Lung (tissue), 11 donors: ENCODE measurements at regions not wholly inside any gene's neighbourhood (a gene's known extent, or its start where the extent isn't known, plus 50 kb on each side); places are given as distances from the start of the nearest gene placed in this dataset.

Source experiments
- ATAC-seq: fragments of 200-7000 bp; cut with Tn5 transposase; one replicate; pipeline ENCODE4 v1.9.1; 2020; ENCODE audit warnings: moderate number of reproducible peaks; ENCODE audit not compliant: insufficient read depth, low FRiP score
- DNase-seq, 3 donors: peaks; one replicate each; pipeline ENCODE4 v3.0.0-alpha.2; 2013 to 2017
- H3K27ac ChIP-seq, 2 donors: one replicate each; pipeline ENCODE4 v1.5.1; 2013; ENCODE audit warnings: mild to moderate bottlenecking in 2 of 2, moderate library complexity in 2 of 2, control low read depth in 1 of 2, inconsistent platforms in 1 of 2, low read depth in 1 of 2, low read length in 1 of 2
- H3K27me3 ChIP-seq, 3 donors: one replicate each; pipeline ENCODE4 v1.5.1; 2013; ENCODE audit warnings: low read length in 2 of 3; ENCODE audit not compliant: control insufficient read depth in 3 of 3, insufficient read depth in 3 of 3
- H3K36me3 ChIP-seq, 4 donors: one replicate each; pipeline ENCODE4 v1.5.1; 2013; ENCODE audit warnings: low read length in 4 of 4, mild to moderate bottlenecking in 1 of 4, moderate library complexity in 1 of 4; ENCODE audit not compliant: control insufficient read depth in 4 of 4, insufficient read depth in 4 of 4
- H3K4me1 ChIP-seq, 5 donors: one replicate each; pipeline ENCODE4 v1.5.1; 2013; ENCODE audit warnings: low read length in 5 of 5, mild to moderate bottlenecking in 2 of 5, moderate library complexity in 1 of 5; ENCODE audit not compliant: control insufficient read depth in 5 of 5, insufficient read depth in 5 of 5
- H3K4me3 ChIP-seq: one replicate; pipeline ENCODE4 v1.5.1; 2013; ENCODE audit warnings: mild to moderate bottlenecking, control low read depth, moderate library complexity
- H3K9ac ChIP-seq, 2 donors: one replicate each; pipeline ENCODE4 v1.5.1; 2013; ENCODE audit warnings: low read length in 2 of 2, control low read depth in 1 of 2; ENCODE audit not compliant: insufficient read depth in 1 of 2
- H3K9me3 ChIP-seq, 4 donors: one replicate each; pipeline ENCODE4 v1.5.1; 2013; ENCODE audit warnings: low read length in 3 of 4, mild to moderate bottlenecking in 1 of 4, moderate library complexity in 1 of 4; ENCODE audit not compliant: control insufficient read depth in 4 of 4, insufficient read depth in 3 of 4
- WGBS, 2 donors: extraction: QIAGEN DNeasy Blood & Tissue Kit; methylation state at CpG; one replicate each; pipeline ENCODE4 v1.1.7; 2013; 5-methylcytosine and 5-hydroxymethylcytosine counted together
- TF ChIP-seq, protein P1 (sequence below): IDR thresholded peaks from 2 replicates; pipeline ENCODE4 v1.5.1; 2012; ENCODE audit warnings: mild to moderate bottlenecking; ENCODE audit errors: control extremely low read depth, extremely low read depth
- donor health status: control.
- donor health status: control.
- donor health status: Bipolar disorder and iron deficiency.
- donor health status: healthy.
- donor health status: DM: yes; HTN: yes; CAD: no.

DNA sequence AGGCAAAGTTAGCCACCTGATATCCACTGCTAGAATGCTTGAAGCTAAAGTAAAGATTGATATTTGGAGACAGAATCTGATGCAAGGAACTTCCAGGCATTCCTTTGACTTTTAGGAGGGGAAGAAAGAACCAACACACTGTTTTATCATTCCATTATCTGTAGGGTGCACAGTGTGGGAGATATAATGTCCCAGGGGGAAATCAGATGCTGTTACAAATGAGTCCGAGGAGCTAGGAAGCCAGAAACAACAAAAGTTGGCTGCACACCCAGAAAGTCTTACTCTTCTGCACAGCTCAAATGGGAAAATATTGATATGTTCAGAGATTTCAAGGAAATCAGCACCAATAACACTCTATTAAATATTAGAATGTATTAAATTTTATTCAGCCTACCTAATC is 113.6 kb upstream of the ROBO1 start:
- no peaks in the 10 kb centered on the region for H3K27me3 ChIP-seq
- no peaks in the 10 kb centered on the region for H3K36me3 ChIP-seq
- no peak overlapping the region for H3K27ac ChIP-seq
- peaks cover 0 to 8% (median 3%) of the 10 kb centered on the region in 4 donors for H3K9me3 ChIP-seq
- H3K4me3 ChIP-seq = no peak overlapping the region
- 62 to 82% methylated on average over 1 of the region's 1 CpG for WGBS, 2 donors
- H3K4me1 ChIP-seq = no peaks in the 10 kb centered on the region
- TF ChIP-seq, protein P1, sequence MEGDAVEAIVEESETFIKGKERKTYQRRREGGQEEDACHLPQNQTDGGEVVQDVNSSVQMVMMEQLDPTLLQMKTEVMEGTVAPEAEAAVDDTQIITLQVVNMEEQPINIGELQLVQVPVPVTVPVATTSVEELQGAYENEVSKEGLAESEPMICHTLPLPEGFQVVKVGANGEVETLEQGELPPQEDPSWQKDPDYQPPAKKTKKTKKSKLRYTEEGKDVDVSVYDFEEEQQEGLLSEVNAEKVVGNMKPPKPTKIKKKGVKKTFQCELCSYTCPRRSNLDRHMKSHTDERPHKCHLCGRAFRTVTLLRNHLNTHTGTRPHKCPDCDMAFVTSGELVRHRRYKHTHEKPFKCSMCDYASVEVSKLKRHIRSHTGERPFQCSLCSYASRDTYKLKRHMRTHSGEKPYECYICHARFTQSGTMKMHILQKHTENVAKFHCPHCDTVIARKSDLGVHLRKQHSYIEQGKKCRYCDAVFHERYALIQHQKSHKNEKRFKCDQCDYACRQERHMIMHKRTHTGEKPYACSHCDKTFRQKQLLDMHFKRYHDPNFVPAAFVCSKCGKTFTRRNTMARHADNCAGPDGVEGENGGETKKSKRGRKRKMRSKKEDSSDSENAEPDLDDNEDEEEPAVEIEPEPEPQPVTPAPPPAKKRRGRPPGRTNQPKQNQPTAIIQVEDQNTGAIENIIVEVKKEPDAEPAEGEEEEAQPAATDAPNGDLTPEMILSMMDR = no peak
- DNase-seq = no peak
- no peak overlapping the region for H3K9ac ChIP-seq
- ATAC-seq = no peak

DNA sequence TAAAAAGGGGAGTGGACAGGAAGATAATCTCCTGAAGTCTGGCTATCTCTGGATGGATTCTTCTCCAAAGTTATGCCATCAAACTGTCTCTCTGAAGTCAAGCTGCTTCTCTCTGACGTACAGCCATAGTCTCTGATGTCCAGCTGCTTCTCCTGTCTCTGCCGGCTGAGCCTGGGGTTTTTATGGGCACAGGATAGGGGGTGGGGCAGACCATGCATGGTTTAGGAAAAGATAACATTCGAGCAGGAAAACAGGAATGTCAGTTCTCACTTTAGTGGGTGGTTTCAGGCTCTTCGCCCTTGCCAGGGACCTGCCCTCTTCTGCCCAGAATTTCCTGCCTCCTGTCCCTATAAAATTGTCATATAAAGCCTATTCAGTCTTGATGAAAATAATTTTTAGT is 110.9 kb upstream of the ROBO1 start:
- Histone ChIP-seq H3K36me3 (no peaks in the 10 kb centered on the region), H3K9me3 (peaks cover 0 to 8% (median 3%) of the 10 kb centered on the region in 4 donors), H3K4me1 (no peaks in the 10 kb centered on the region), H3K9ac (no peak overlapping the region), H3K27ac (no peak overlapping the region), H3K4me3 (no peak overlapping the region), H3K27me3 (no peaks in the 10 kb centered on the region)
- ATAC-seq = no peak
- no peak for DNase-seq
- WGBS, 2 donors = 82 to 84% methylated on average over 4 of the region's 4 CpGs
- TF ChIP-seq, protein P1 = no peak

DNA sequence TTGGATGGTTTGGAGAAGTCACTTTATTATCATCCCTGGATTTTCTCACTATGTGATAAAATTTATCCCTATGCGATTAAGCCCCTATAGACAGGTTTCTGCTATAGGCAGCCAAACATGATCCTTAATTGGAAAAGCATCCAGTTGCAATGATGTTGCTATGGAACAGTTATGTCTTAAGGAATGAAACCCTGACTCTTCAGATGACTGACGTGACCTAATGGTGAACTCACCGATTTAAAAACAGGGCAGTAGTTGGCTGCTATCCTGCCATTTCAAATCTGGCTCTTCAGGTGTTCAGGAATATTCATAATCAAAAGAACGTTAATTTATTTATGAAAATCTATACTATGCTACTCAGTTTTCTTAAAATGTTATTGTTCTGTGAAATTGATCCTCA is 106.8 kb upstream of the ROBO1 start:
- H3K27ac ChIP-seq = no peak overlapping the region
- H3K9ac ChIP-seq = no peak overlapping the region
- ATAC-seq (no peak), DNase-seq (no peak)
- H3K4me1 ChIP-seq = peaks cover 0 to 20% (median 0%) of the 10 kb centered on the region in 5 donors
- H3K36me3 ChIP-seq = no peaks in the 10 kb centered on the region
- no peak overlapping the region for H3K4me3 ChIP-seq
- no peaks in the 10 kb centered on the region for H3K27me3 ChIP-seq
- H3K9me3 ChIP-seq = peaks cover 0 to 8% (median 3%) of the 10 kb centered on the region in 4 donors
- 87% methylated on average over 4 of the region's 4 CpGs for WGBS, 2 donors
- TF ChIP-seq, protein P1 = no peak

DNA sequence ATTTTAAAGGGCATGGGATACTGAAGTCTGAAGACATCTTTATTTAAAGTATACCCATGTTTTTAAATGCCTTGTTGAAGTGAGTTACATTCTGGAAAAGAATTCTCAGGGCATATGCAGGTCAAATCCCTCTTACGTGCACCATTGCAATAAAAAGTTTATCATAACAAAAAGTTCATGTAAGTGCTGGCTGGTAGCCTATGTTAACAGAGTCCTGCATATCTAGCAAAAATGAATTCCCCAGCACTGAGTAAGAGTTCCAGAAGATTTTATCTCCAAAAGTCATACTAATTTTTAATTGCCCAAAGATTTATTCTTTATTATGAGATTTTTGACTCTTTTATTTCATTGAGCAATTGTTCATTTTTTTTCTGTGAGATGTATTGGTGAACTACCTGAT is 104.7 kb upstream of the ROBO1 start:
- 34 to 66% methylated on average over 1 of the region's 1 CpG for WGBS, 2 donors
- ATAC-seq (no peak), DNase-seq (peak in 2 of 3 donors; percentile 31 to 50)
- Histone ChIP-seq H3K27me3 (no peaks in the 10 kb centered on the region), H3K36me3 (no peaks in the 10 kb centered on the region), H3K4me3 (no peak overlapping the region), H3K27ac (no peak overlapping the region), H3K9me3 (no peaks in the 10 kb centered on the region), H3K9ac (no peak overlapping the region), H3K4me1 (peaks cover 0 to 30% (median 0%) of the 10 kb centered on the region in 5 donors)
- TF ChIP-seq, protein P1 = no peak
